ENCODE measurements at regions not wholly inside any gene's neighbourhood (a gene's known extent, or its start where the extent isn't known, plus 50 kb on each side); places are given as distances from the start of the nearest gene placed in this dataset.

GRCh38 chr9:17018540-17019196 lies 116.2 kb upstream of the CNTLN start:
- DNase-seq: no peak

GRCh38 chr9:17017931-17018491 lies 116.8 kb upstream of the CNTLN start:
- DNase-seq: no peak

GRCh38 chr9:17013891-17014290 lies 120.9 kb upstream of the CNTLN start:
- DNase-seq: no peak

- DNase-seq: no peak
Observed at GRCh38 chr9:17013010-17013409, 121.8 kb upstream of the CNTLN start.

- no peak for DNase-seq
Observed at GRCh38 chr9:17011880-17012279, 123.0 kb upstream of the CNTLN start.

GRCh38 chr9:17009071-17009470 lies 125.8 kb upstream of the CNTLN start:
- no peak for DNase-seq

GRCh38 chr9:17005056-17005823 lies 129.6 kb upstream of the CNTLN start:
- peak; percentile 73 to 84 for DNase-seq

- DNase-seq: no peak
Observed at GRCh38 chr9:17004500-17004899, 130.3 kb upstream of the CNTLN start.

- DNase-seq: no peak
Observed at GRCh38 chr9:17003576-17004240, 131.1 kb upstream of the CNTLN start.

- no peak for DNase-seq
Observed at GRCh38 chr9:16996901-16997491, 126.5 kb upstream of the BNC2 start.

- DNase-seq: no peak
Observed at GRCh38 chr9:16992138-16992537, 121.7 kb upstream of the BNC2 start.

GRCh38 chr9:16987026-16987425 lies 116.6 kb upstream of the BNC2 start:
- DNase-seq: no peak

GRCh38 chr9:16986556-16986955 lies 116.1 kb upstream of the BNC2 start:
- no peak for DNase-seq

- DNase-seq: no peak
Observed at GRCh38 chr9:16985559-16986348, 115.3 kb upstream of the BNC2 start.

- no peak for DNase-seq
Observed at GRCh38 chr9:16982780-16983310, 112.4 kb upstream of the BNC2 start.

- DNase-seq: no peak
Observed at GRCh38 chr9:16976427-16976826, 106.0 kb upstream of the BNC2 start.

- DNase-seq: no peak
Observed at GRCh38 chr9:16974436-16974835, 104.0 kb upstream of the BNC2 start.

- no peak for DNase-seq
Observed at GRCh38 chr9:16970321-16970720, 99.9 kb upstream of the BNC2 start.

GRCh38 chr9:16964228-16964627 lies 93.8 kb upstream of the BNC2 start:
- DNase-seq: no peak

- no peak for DNase-seq
Observed at GRCh38 chr9:16960084-16960483, 89.6 kb upstream of the BNC2 start.

- DNase-seq: no peak
Observed at GRCh38 chr9:16959391-16959790, 88.9 kb upstream of the BNC2 start.
